HCT116 (cell line): ENCODE measurements at regions not wholly inside any gene's neighbourhood (a gene's known extent, or its start where the extent isn't known, plus 50 kb on each side); places are given as distances from the start of the nearest gene placed in this dataset.

Experiments used
- ATAC-seq: fragments of 200-7000 bp; cut with Tn5 transposase; 2 replicates; pipeline ENCODE4 v1.9.1; 2020; ENCODE audit warnings: mild to moderate bottlenecking, moderate library complexity
- BruUV-seq: library from RNA; stranded (reverse); fragments of 400-500 nt; replicated peaks from 2 replicates; lab custom pipeline; 2021; lab: Mats Ljungman, UMichigan
- CTCF ChIA-PET: fragments of 300-600 bp; sonication (Branson Sonifier 250); formaldehyde crosslinking; loops from one replicate; lab custom pipeline; 2021; ENCODE audit warnings: antibody characterized with exemption; lab: Charles Lee
- POLR2A ChIA-PET: fragments of 300-600, 350-600 bp; sonication (Branson Sonifier 250); formaldehyde crosslinking; loops from one replicate; lab custom pipeline; 2021; ENCODE audit warnings: antibody characterized with exemption; lab: Charles Lee
- RAD21 ChIA-PET, 2 experiments: fragments of 300-600 bp; sonication (Branson Sonifier 250); formaldehyde crosslinking; loops; one replicate each; lab custom pipeline; 2023; ENCODE audit warnings: low total read pairs in 2 of 2; ENCODE audit not compliant: uncharacterized antibody in 2 of 2, unreplicated experiment in 2 of 2, low non-redundant PET in 1 of 2; lab: Charles Lee
- DNase-seq: peaks from one replicate; pipeline ENCODE4 v3.0.0-alpha.2; 2010; ENCODE audit warnings: low read depth, low spot score
- H2AFZ ChIP-seq: fragments of 200-600 bp; shearing (Covaris generic), sonication (generic); 2 replicates; pipeline ENCODE4 v1.6.1; 2017; ENCODE audit warnings: low read depth, mixed run types, mixed read lengths, antibody characterized with exemption, low read length; ENCODE audit not compliant: poor library complexity, severe bottlenecking
- H3K27ac ChIP-seq: 2 replicates; pipeline ENCODE4 v1.5.1; 2012; ENCODE audit warnings: low read depth, low read length
- H3K27me3 ChIP-seq: fragments of 200-600 bp; sonication (generic); 2 replicates; pipeline ENCODE4 v1.6.1; 2016; ENCODE audit warnings: mixed run types, low read length, mixed read lengths; ENCODE audit not compliant: insufficient read depth
- H3K36me3 ChIP-seq, 2 experiments: fragments of 200-500 bp in 1 of 2; fragments of 200-600 bp in 1 of 2; sonication (Bioruptor generic) in 1 of 2; sonication (generic) in 1 of 2; 2 replicates each; pipeline versions ENCODE4 v1.5.1 to v1.6.1; 2014 to 2016; ENCODE audit warnings: low read length in 2 of 2, inconsistent platforms in 1 of 2, mixed read lengths in 1 of 2, mixed run types in 1 of 2; ENCODE audit not compliant: insufficient read depth in 2 of 2, control insufficient read depth in 1 of 2
- H3K4me1 ChIP-seq, 2 experiments: fragments of 200-600 bp in 1 of 2; sonication (generic) in 1 of 2; 2 replicates each; pipeline versions ENCODE4 v1.5.1 to v1.6.1; 2012 to 2017; ENCODE audit warnings: low read length in 2 of 2, inconsistent platforms in 1 of 2, mild to moderate bottlenecking in 1 of 2, mixed read lengths in 1 of 2, mixed run types in 1 of 2, moderate library complexity in 1 of 2; ENCODE audit not compliant: insufficient read depth in 2 of 2, control insufficient read depth in 1 of 2
- H3K4me2 ChIP-seq: fragments of 200-600 bp; sonication (generic); 2 replicates; pipeline ENCODE4 v1.6.1; 2017; ENCODE audit warnings: mixed run types, low read length, mixed read lengths
- H3K4me3 ChIP-seq, 2 experiments: fragments of 200-600 bp in 1 of 2; sonication (generic) in 1 of 2; replicated peaks in 1 of 2; 2 replicates each; pipeline ENCODE4 v1.5.1; 2011 to 2016; ENCODE audit warnings: low read length in 2 of 2, control low read depth in 1 of 2, low read depth in 1 of 2, mild to moderate bottlenecking in 1 of 2, mixed read lengths in 1 of 2, mixed run types in 1 of 2
- H3K79me2 ChIP-seq: fragments of 200-600 bp; sonication (generic); 2 replicates; pipeline ENCODE4 v1.6.1; 2017; ENCODE audit warnings: mild to moderate bottlenecking, mixed run types, low read length, moderate library complexity, mixed read lengths; ENCODE audit not compliant: insufficient read depth
- H3K9ac ChIP-seq: fragments of 200-600 bp; sonication (generic); 2 replicates; pipeline ENCODE4 v1.6.1; 2016; ENCODE audit warnings: low read length, mixed read lengths
- H3K9me2 ChIP-seq: fragments of 200-600 bp; sonication (generic), shearing (Covaris generic); 2 replicates; pipeline ENCODE4 v1.6.1; 2017; ENCODE audit warnings: mixed run types, mild to moderate bottlenecking, moderate library complexity; ENCODE audit not compliant: insufficient read depth
- H3K9me3 ChIP-seq, 2 experiments: fragments of 200-500 bp in 1 of 2; fragments of 200-600 bp in 1 of 2; sonication (Bioruptor generic) in 1 of 2; sonication (generic) in 1 of 2; 2 replicates each; pipeline ENCODE4 v1.6.1; 2014 to 2017; ENCODE audit warnings: low read length in 2 of 2, mixed read lengths in 2 of 2, inconsistent platforms in 1 of 2, low read depth in 1 of 2, mild to moderate bottlenecking in 1 of 2, mixed run types in 1 of 2, moderate library complexity in 1 of 2; ENCODE audit not compliant: control insufficient read depth in 1 of 2, insufficient read depth in 1 of 2
- H4K20me1 ChIP-seq: fragments of 200-600 bp; sonication (generic), shearing (Covaris generic); 2 replicates; pipeline ENCODE4 v1.6.1; 2017; ENCODE audit warnings: mixed run types, mild to moderate bottlenecking, moderate library complexity; ENCODE audit not compliant: insufficient read depth
- ATF3 ChIP-seq: IDR thresholded peaks from 2 replicates; pipeline ENCODE4 v1.6.1; 2012
- CEBPB ChIP-seq: IDR thresholded peaks from 2 replicates; pipeline ENCODE4 v1.6.1; 2012; ENCODE audit warnings: low read depth
- CTCF ChIP-seq, 3 experiments: fragments of 200-600 bp in 1 of 3; sonication (generic) in 1 of 3; IDR thresholded peaks in 2 of 3; conservative IDR thresholded peaks in 1 of 3; 2 replicates each; pipeline ENCODE4 v1.5.1; 2012 to 2017; ENCODE audit warnings: low read depth in 2 of 3, low read length in 2 of 3, antibody characterized with exemption in 1 of 3, borderline replicate concordance in 1 of 3, control low read depth in 1 of 3, mild to moderate bottlenecking in 1 of 3, mixed read lengths in 1 of 3, mixed run types in 1 of 3, moderate library complexity in 1 of 3; ENCODE audit not compliant: insufficient read depth in 1 of 3
- ELF1 ChIP-seq: IDR thresholded peaks from 2 replicates; pipeline ENCODE4 v1.6.1; 2012; ENCODE audit warnings: low read depth, borderline replicate concordance
- EZH2 ChIP-seq: fragments of 200-600 bp; sonication (generic); IDR thresholded peaks from 2 replicates; pipeline ENCODE4 v1.6.1; 2017; ENCODE audit warnings: antibody characterized with exemption, mixed run types
- EZH2phosphoT487 ChIP-seq: fragments of 200-600 bp; IDR thresholded peaks from 2 replicates; pipeline ENCODE4 v1.6.1; 2018; ENCODE audit warnings: antibody characterized with exemption, borderline replicate concordance
- FOSL1 ChIP-seq: IDR thresholded peaks from 2 replicates; pipeline ENCODE4 v1.6.1; 2012; ENCODE audit warnings: low read depth
- JUND ChIP-seq: IDR thresholded peaks from 2 replicates; pipeline ENCODE4 v1.6.1; 2012
- POLR2AphosphoS5 ChIP-seq: IDR thresholded peaks from 2 replicates; pipeline ENCODE4 v1.6.1; 2011; ENCODE audit warnings: mild to moderate bottlenecking, low read depth, low read length, moderate library complexity
- RAD21 ChIP-seq: IDR thresholded peaks from 2 replicates; pipeline ENCODE4 v1.6.1; 2012; ENCODE audit warnings: low read depth, mild to moderate bottlenecking
- SRF ChIP-seq: IDR thresholded peaks from 2 replicates; pipeline ENCODE4 v1.6.1; 2012; ENCODE audit warnings: low read depth
- TCF7L2 ChIP-seq: IDR thresholded peaks from 2 replicates; pipeline ENCODE4 v1.7.0; 2011; ENCODE audit warnings: borderline replicate concordance, inconsistent platforms; ENCODE audit not compliant: insufficient read depth, insufficient read length; ENCODE audit errors: extremely low read depth
- YY1 ChIP-seq: IDR thresholded peaks from 2 replicates; pipeline ENCODE4 v1.6.1; 2011; ENCODE audit warnings: low read length, low read depth, moderate library complexity, mild to moderate bottlenecking; ENCODE audit not compliant: insufficient replicate concordance; ENCODE audit errors: extremely low read depth
- ZFX ChIP-seq: fragments of 450-650 bp; IDR thresholded peaks from 2 replicates; pipeline ENCODE4 v1.6.1; 2017
- intact Hi-C: fragments of 100-400 bp; cut with micrococcal nuclease; formaldehyde crosslinking; loops from 2 replicates; pipeline ENCODE4 v1.10.0; 2022
- TF ChIP-seq, protein P1 (sequence below): IDR thresholded peaks from 2 replicates; pipeline ENCODE4 v1.6.1; 2011; ENCODE audit warnings: mild to moderate bottlenecking, low read length, moderate library complexity; ENCODE audit not compliant: insufficient replicate concordance; ENCODE audit errors: extremely low read depth
- TF ChIP-seq, protein P2 (sequence below): IDR thresholded peaks from 2 replicates; pipeline ENCODE4 v1.6.1; 2012; ENCODE audit warnings: low read depth
- TF ChIP-seq, protein P3 (sequence below): IDR thresholded peaks from 2 replicates; pipeline ENCODE4 v1.6.1; 2012

DNA sequence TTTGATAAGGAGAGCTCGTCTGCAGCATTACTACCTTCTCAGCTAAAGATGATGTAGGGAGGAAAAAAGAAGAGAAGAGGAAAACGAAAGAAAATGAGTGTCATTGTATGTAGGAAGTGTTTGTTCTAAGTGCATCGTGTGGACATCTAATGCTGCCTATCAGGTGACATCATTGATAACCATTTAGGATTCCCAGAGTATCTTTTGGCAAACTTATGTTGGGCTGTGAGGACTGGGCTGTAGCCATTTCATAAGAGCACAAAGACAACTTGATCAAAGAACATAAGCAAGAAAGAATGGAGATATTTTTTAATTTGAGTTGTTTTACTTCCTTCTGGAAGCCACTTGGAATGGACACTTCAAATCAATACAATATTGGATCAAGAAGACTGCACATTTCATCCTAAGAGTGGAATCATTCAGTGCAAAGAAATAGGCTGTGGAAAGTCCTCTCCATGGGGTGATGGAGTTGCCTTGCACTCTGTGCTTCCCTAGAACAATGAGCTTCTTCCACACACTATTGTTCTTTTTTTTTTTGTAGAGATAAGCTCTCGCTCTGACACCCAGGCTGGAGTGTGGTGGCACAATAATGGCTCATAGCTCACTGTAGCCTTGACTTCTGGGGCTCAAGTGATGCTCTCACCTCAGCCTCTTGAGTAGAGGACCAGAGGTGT lies 52.4 kb upstream of the UBL3 start:
- Histone ChIP-seq H3K36me3 (no peaks in the 10 kb centered on the region), H3K27ac (no peak overlapping the region), H4K20me1 (no peaks in the 10 kb centered on the region), H3K9me3 (no peaks in the 10 kb centered on the region), H3K4me2 (peak overlapping the region; percentile 15; the same call in 1 of the 2 replicates), H3K9ac (no peak overlapping the region), H2AFZ (no peak overlapping the region), H3K9me2 (no peaks in the 10 kb centered on the region), H3K27me3 (no peaks in the 10 kb centered on the region), H3K79me2 (no peaks in the 10 kb centered on the region), H3K4me1 (peaks cover 4 to 8% of the 10 kb centered on the region in 2 experiments; a peak in 3 of 4 replicates), H3K4me3 (no peak overlapping the region)
- ATAC-seq = no peak
- RAD21 ChIA-PET = no interaction called here
- DNase-seq = no peak
- POLR2A ChIA-PET = no interaction called here
- BruUV-seq = no TSS peak
- intact Hi-C loops = no loop called here
- CTCF ChIA-PET = interaction anchor here (1.2 to 1.5 kb wide), 2 partner anchors 21 to 22 kb away, joined by 4 read pairs; no protein-coding TSS in a partner anchor
- TF ChIP-seq, protein P1, sequence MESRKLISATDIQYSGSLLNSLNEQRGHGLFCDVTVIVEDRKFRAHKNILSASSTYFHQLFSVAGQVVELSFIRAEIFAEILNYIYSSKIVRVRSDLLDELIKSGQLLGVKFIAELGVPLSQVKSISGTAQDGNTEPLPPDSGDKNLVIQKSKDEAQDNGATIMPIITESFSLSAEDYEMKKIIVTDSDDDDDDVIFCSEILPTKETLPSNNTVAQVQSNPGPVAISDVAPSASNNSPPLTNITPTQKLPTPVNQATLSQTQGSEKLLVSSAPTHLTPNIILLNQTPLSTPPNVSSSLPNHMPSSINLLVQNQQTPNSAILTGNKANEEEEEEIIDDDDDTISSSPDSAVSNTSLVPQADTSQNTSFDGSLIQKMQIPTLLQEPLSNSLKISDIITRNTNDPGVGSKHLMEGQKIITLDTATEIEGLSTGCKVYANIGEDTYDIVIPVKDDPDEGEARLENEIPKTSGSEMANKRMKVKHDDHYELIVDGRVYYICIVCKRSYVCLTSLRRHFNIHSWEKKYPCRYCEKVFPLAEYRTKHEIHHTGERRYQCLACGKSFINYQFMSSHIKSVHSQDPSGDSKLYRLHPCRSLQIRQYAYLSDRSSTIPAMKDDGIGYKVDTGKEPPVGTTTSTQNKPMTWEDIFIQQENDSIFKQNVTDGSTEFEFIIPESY = no peak
- no peak for TF ChIP-seq JUND
- TF ChIP-seq TCF7L2 = no peak
- no peak for TF ChIP-seq SRF
- TF ChIP-seq EZH2phosphoT487 = no peak
- TF ChIP-seq ZFX = no peak
- TF ChIP-seq EZH2 = no peak
- no peak for TF ChIP-seq CTCF (IDR thresholded peaks at IDR 0.05 in 2 of 3, conservative IDR thresholded peaks at IDR 0.05 in 1 of 3; ENCODE audit: borderline replicate concordance in 1 of 3, insufficient read depth in 1 of 3, low read depth in 2 of 3, low read length in 2 of 3)
- no peak for TF ChIP-seq RAD21
- no peak for TF ChIP-seq CEBPB
- TF ChIP-seq ELF1 = no peak
- TF ChIP-seq, protein P2, sequence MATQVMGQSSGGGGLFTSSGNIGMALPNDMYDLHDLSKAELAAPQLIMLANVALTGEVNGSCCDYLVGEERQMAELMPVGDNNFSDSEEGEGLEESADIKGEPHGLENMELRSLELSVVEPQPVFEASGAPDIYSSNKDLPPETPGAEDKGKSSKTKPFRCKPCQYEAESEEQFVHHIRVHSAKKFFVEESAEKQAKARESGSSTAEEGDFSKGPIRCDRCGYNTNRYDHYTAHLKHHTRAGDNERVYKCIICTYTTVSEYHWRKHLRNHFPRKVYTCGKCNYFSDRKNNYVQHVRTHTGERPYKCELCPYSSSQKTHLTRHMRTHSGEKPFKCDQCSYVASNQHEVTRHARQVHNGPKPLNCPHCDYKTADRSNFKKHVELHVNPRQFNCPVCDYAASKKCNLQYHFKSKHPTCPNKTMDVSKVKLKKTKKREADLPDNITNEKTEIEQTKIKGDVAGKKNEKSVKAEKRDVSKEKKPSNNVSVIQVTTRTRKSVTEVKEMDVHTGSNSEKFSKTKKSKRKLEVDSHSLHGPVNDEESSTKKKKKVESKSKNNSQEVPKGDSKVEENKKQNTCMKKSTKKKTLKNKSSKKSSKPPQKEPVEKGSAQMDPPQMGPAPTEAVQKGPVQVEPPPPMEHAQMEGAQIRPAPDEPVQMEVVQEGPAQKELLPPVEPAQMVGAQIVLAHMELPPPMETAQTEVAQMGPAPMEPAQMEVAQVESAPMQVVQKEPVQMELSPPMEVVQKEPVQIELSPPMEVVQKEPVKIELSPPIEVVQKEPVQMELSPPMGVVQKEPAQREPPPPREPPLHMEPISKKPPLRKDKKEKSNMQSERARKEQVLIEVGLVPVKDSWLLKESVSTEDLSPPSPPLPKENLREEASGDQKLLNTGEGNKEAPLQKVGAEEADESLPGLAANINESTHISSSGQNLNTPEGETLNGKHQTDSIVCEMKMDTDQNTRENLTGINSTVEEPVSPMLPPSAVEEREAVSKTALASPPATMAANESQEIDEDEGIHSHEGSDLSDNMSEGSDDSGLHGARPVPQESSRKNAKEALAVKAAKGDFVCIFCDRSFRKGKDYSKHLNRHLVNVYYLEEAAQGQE = no peak
- no peak for TF ChIP-seq FOSL1
- no peak for TF ChIP-seq ATF3
- TF ChIP-seq POLR2AphosphoS5 = no peak
- TF ChIP-seq, protein P3, sequence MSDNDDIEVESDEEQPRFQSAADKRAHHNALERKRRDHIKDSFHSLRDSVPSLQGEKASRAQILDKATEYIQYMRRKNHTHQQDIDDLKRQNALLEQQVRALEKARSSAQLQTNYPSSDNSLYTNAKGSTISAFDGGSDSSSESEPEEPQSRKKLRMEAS = no peak
- no peak for TF ChIP-seq YY1
- TF ChIP-seq, all 23 proteins: peak for 0
